Liver (tissue), 3 donors: ENCODE measurements at regions not wholly inside any gene's neighbourhood (a gene's known extent, or its start where the extent isn't known, plus 50 kb on each side); places are given as distances from the start of the nearest gene placed in this dataset.

Experiments used
- EGR1 ChIP-seq, 2 donors: IDR thresholded peaks; 2 replicates each; pipeline ENCODE4 v1.6.1; 2016 to 2018; ENCODE audit warnings: antibody characterized with exemption in 2 of 2, low read depth in 2 of 2
- FOXA2 ChIP-seq: IDR thresholded peaks from 2 replicates; pipeline ENCODE4 v1.6.1; 2016; ENCODE audit warnings: antibody characterized with exemption
- HNF4A ChIP-seq, 2 donors: conservative IDR thresholded peaks; 2 replicates each; pipeline ENCODE4 v1.6.1; 2016; ENCODE audit warnings: antibody characterized with exemption in 2 of 2, mild to moderate bottlenecking in 2 of 2
- HNF4G ChIP-seq: IDR thresholded peaks from 2 replicates; pipeline ENCODE4 v1.6.1; 2016; ENCODE audit warnings: antibody characterized with exemption
- MAX ChIP-seq: IDR thresholded peaks from 2 replicates; pipeline ENCODE4 v1.6.1; 2016; ENCODE audit warnings: antibody characterized with exemption
- RAD21 ChIP-seq, 2 donors: IDR thresholded peaks; 2 replicates each; pipeline ENCODE4 v1.6.1; 2016; ENCODE audit warnings: antibody characterized with exemption in 2 of 2, mild to moderate bottlenecking in 2 of 2
- RXRA ChIP-seq, 2 donors: IDR thresholded peaks; 2 replicates each; pipeline ENCODE4 v1.6.1; 2017 to 2018; ENCODE audit warnings: antibody characterized with exemption in 2 of 2, mild to moderate bottlenecking in 1 of 2
- TAF1 ChIP-seq: conservative IDR thresholded peaks from 2 replicates; pipeline ENCODE4 v1.6.1; 2016; ENCODE audit warnings: antibody characterized with exemption, mild to moderate bottlenecking
- YY1 ChIP-seq: IDR thresholded peaks from 2 replicates; pipeline ENCODE4 v1.6.1; 2016; ENCODE audit warnings: antibody characterized with exemption, mild to moderate bottlenecking
- TF ChIP-seq, protein P1 (sequence below): fragments of 150-350 bp; IDR thresholded peaks from 2 replicates; pipeline ENCODE4 v1.5.1; 2017; ENCODE audit warnings: improper control_type of control experiment, low read depth, low read length; ENCODE audit not compliant: missing input control
- TF ChIP-seq, protein P2 (sequence below): IDR thresholded peaks from 2 replicates; pipeline ENCODE4 v1.6.1; 2016; ENCODE audit warnings: antibody characterized with exemption
- TF ChIP-seq, protein P3 (sequence below): IDR thresholded peaks from 2 replicates; pipeline ENCODE4 v1.6.1; 2016; ENCODE audit warnings: antibody characterized with exemption, mild to moderate bottlenecking
- donor health status: healthy.
- donor health status: healthy.

DNA sequence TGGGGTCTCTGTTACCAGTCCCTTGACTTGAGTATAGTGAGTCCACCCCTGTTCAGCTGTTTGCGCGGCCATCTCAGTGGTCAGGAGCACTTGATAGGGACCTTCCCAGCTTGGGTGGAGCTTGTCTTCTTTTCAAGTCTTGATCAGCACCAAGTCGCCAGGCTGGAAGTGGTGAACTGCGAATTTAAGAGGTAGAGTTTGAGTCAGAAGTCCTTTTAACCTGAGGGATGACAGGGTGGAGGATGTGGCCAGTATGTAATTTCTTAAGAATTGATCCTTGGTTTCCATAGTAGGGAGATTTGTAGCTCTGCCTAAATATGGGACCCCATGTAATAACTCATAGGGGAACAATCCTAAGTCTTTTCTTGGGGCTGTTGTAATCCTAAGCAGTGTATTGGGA, 86.3 kb upstream of the XCR1 start:
- TF ChIP-seq, protein P1, sequence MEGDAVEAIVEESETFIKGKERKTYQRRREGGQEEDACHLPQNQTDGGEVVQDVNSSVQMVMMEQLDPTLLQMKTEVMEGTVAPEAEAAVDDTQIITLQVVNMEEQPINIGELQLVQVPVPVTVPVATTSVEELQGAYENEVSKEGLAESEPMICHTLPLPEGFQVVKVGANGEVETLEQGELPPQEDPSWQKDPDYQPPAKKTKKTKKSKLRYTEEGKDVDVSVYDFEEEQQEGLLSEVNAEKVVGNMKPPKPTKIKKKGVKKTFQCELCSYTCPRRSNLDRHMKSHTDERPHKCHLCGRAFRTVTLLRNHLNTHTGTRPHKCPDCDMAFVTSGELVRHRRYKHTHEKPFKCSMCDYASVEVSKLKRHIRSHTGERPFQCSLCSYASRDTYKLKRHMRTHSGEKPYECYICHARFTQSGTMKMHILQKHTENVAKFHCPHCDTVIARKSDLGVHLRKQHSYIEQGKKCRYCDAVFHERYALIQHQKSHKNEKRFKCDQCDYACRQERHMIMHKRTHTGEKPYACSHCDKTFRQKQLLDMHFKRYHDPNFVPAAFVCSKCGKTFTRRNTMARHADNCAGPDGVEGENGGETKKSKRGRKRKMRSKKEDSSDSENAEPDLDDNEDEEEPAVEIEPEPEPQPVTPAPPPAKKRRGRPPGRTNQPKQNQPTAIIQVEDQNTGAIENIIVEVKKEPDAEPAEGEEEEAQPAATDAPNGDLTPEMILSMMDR, result no peak
- TF ChIP-seq RXRA (IDR thresholded peaks at IDR 0.05) (no peak), RAD21 (IDR thresholded peaks at IDR 0.05) (no peak), FOXA2 (no peak), YY1 (no peak), HNF4A (conservative IDR thresholded peaks at IDR 0.05) (no peak), EGR1 (IDR thresholded peaks at IDR 0.05; ENCODE audit: low read depth in 2 of 2) (no peak), TAF1 (no peak), MAX (no peak), HNF4G (no peak)
- TF ChIP-seq, protein P2, sequence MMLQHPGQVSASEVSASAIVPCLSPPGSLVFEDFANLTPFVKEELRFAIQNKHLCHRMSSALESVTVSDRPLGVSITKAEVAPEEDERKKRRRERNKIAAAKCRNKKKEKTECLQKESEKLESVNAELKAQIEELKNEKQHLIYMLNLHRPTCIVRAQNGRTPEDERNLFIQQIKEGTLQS, result no peak
- TF ChIP-seq, protein P3, sequence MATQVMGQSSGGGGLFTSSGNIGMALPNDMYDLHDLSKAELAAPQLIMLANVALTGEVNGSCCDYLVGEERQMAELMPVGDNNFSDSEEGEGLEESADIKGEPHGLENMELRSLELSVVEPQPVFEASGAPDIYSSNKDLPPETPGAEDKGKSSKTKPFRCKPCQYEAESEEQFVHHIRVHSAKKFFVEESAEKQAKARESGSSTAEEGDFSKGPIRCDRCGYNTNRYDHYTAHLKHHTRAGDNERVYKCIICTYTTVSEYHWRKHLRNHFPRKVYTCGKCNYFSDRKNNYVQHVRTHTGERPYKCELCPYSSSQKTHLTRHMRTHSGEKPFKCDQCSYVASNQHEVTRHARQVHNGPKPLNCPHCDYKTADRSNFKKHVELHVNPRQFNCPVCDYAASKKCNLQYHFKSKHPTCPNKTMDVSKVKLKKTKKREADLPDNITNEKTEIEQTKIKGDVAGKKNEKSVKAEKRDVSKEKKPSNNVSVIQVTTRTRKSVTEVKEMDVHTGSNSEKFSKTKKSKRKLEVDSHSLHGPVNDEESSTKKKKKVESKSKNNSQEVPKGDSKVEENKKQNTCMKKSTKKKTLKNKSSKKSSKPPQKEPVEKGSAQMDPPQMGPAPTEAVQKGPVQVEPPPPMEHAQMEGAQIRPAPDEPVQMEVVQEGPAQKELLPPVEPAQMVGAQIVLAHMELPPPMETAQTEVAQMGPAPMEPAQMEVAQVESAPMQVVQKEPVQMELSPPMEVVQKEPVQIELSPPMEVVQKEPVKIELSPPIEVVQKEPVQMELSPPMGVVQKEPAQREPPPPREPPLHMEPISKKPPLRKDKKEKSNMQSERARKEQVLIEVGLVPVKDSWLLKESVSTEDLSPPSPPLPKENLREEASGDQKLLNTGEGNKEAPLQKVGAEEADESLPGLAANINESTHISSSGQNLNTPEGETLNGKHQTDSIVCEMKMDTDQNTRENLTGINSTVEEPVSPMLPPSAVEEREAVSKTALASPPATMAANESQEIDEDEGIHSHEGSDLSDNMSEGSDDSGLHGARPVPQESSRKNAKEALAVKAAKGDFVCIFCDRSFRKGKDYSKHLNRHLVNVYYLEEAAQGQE, result no peak
